ENCODE measurements at regions not wholly inside any gene's neighbourhood (a gene's known extent, or its start where the extent isn't known, plus 50 kb on each side); places are given as distances from the start of the nearest gene placed in this dataset.

DNA sequence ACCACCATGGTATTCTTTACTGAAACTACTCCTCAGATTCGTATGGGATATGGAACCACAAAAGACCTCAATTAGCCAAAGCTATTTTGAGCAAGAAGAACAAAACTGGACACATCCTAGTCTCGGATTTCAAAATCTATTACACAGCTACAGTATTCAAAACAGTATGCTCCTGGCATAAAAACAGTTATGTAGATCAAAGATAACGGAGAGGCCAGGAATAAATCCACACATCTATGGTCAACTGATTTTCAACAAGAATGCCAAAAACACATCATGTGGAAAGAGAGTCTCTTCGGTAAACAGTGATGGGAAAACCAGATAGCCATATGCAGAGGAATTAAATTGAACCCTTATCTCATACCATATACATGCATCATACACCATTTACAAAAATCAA is 155.3 kb downstream of the SPCS3 start:
- Histone ChIP-seq H3K9ac (ENCODE audit: extremely low read depth, low read length, poor library complexity, severe bottlenecking) (no peak overlapping the region), H3K27ac (ENCODE audit: low read depth, low read length) (no peak overlapping the region), H3K27me3 (ENCODE audit: control insufficient read depth, insufficient read depth, low read length, poor library complexity, severe bottlenecking) (no peaks in the 10 kb centered on the region), H3K9me3 (ENCODE audit: control insufficient read depth, low read length) (peaks cover 4% of the 10 kb centered on the region), H3K4me1 (ENCODE audit: control insufficient read depth, insufficient read depth, low read length) (no peaks in the 10 kb centered on the region), H3K4me3 (ENCODE audit: low read length) (no peak overlapping the region), H3K36me3 (ENCODE audit: control insufficient read depth, insufficient read depth, low read length) (no peaks in the 10 kb centered on the region)
- H3K36me3 Mint-ChIP-seq (ENCODE audit: low read depth) = no peaks in the 10 kb centered on the region
- no peak for DNase-seq
- TF ChIP-seq, protein P1, sequence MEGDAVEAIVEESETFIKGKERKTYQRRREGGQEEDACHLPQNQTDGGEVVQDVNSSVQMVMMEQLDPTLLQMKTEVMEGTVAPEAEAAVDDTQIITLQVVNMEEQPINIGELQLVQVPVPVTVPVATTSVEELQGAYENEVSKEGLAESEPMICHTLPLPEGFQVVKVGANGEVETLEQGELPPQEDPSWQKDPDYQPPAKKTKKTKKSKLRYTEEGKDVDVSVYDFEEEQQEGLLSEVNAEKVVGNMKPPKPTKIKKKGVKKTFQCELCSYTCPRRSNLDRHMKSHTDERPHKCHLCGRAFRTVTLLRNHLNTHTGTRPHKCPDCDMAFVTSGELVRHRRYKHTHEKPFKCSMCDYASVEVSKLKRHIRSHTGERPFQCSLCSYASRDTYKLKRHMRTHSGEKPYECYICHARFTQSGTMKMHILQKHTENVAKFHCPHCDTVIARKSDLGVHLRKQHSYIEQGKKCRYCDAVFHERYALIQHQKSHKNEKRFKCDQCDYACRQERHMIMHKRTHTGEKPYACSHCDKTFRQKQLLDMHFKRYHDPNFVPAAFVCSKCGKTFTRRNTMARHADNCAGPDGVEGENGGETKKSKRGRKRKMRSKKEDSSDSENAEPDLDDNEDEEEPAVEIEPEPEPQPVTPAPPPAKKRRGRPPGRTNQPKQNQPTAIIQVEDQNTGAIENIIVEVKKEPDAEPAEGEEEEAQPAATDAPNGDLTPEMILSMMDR (conservative IDR thresholded peaks at IDR 0.05) = no peak
- no peak overlapping the region for H3K27ac Mint-ChIP-seq
- H3K27me3 Mint-ChIP-seq (ENCODE audit: insufficient read depth) = no peaks in the 10 kb centered on the region
- no peaks in the 10 kb centered on the region for H3K4me1 Mint-ChIP-seq
- peaks cover 29% of the 10 kb centered on the region for H3K9me3 Mint-ChIP-seq
- H3K4me3 Mint-ChIP-seq = no peak overlapping the region
- WGBS, 2 experiments (ENCODE audit: insufficient coverage in 1 of 2, insufficient read length in 1 of 2) = 91 to 100% methylated on average over 3 to 4 of the region's 4 CpGs

DNA sequence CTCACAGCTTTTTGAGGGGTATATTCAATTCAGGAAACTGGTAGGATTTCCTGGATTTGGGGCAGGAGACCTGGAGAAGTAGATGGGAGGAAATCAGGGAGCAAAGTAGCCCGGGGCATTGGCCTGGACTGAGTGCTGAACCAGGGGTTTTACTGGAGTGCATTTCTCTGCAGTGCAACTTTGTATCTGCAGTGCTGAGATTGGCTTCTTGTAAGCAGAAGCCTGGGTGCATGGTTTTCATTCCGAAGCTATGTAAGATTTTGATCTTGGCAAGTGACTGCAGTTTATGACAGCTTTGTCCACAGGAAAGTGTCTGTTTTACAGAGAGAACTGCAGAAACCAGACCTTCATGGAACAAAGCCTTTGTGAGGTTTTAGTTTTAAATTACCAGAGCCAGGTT is 158.3 kb downstream of the SPCS3 start:
- no peak for DNase-seq
- Mint-ChIP-seq H3K36me3 (ENCODE audit: low read depth) (no peaks in the 10 kb centered on the region), H3K9me3 (peaks cover 27% of the 10 kb centered on the region), H3K4me3 (no peak overlapping the region), H3K4me1 (no peaks in the 10 kb centered on the region), H3K27ac (no peak overlapping the region), H3K27me3 (ENCODE audit: insufficient read depth) (no peaks in the 10 kb centered on the region)
- WGBS, 2 experiments (ENCODE audit: insufficient coverage in 1 of 2, insufficient read length in 1 of 2) = 91 to 93% methylated on average over 1 to 2 of the region's 2 CpGs
- no peak overlapping the region for H3K4me3 ChIP-seq (ENCODE audit: low read length)
- H3K36me3 ChIP-seq (ENCODE audit: control insufficient read depth, insufficient read depth, low read length) = no peaks in the 10 kb centered on the region
- peaks cover 4% of the 10 kb centered on the region for H3K9me3 ChIP-seq (ENCODE audit: control insufficient read depth, low read length)
- H3K27ac ChIP-seq (ENCODE audit: low read depth, low read length) = no peak overlapping the region
- TF ChIP-seq, protein P1 (conservative IDR thresholded peaks at IDR 0.05) = no peak
- no peaks in the 10 kb centered on the region for H3K4me1 ChIP-seq (ENCODE audit: control insufficient read depth, insufficient read depth, low read length)
- H3K27me3 ChIP-seq (ENCODE audit: control insufficient read depth, insufficient read depth, low read length, poor library complexity, severe bottlenecking) = no peaks in the 10 kb centered on the region
- H3K9ac ChIP-seq (ENCODE audit: extremely low read depth, low read length, poor library complexity, severe bottlenecking) = no peak overlapping the region

DNA sequence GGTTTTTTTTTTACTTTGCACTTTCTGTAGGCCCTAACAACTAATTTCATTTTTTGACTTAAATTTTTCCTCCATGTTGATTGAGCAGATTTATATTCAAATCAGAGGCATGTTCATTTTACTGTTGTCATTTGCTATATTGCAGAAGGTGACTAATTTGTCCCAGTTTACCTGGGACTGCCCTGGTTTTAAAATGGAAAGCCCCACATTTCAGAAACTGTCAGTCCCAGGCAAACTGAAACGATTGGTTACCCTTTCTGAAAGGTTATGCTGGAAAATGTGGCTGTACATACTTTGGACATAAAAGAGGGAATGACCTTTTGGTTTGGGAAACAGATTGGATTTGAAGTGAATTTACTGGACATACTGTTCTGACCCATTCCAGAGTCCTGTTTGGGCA is 160.0 kb downstream of the SPCS3 start:
- no peaks in the 10 kb centered on the region for H3K27me3 ChIP-seq (ENCODE audit: control insufficient read depth, insufficient read depth, low read length, poor library complexity, severe bottlenecking)
- H3K4me1 ChIP-seq (ENCODE audit: control insufficient read depth, insufficient read depth, low read length) = no peaks in the 10 kb centered on the region
- H3K36me3 Mint-ChIP-seq (ENCODE audit: low read depth) = no peaks in the 10 kb centered on the region
- H3K9me3 Mint-ChIP-seq = peaks cover 20% of the 10 kb centered on the region
- TF ChIP-seq, protein P1 (conservative IDR thresholded peaks at IDR 0.05) = no peak
- no peak overlapping the region for H3K4me3 ChIP-seq (ENCODE audit: low read length)
- H3K27ac ChIP-seq (ENCODE audit: low read depth, low read length) = no peak overlapping the region
- 86 to 95% methylated on average over 1 of the region's 1 CpG for WGBS, 2 experiments (ENCODE audit: insufficient coverage in 1 of 2, insufficient read length in 1 of 2)
- no peak overlapping the region for H3K9ac ChIP-seq (ENCODE audit: extremely low read depth, low read length, poor library complexity, severe bottlenecking)
- no peaks in the 10 kb centered on the region for H3K27me3 Mint-ChIP-seq (ENCODE audit: insufficient read depth)
- no peak overlapping the region for H3K4me3 Mint-ChIP-seq
- no peak overlapping the region for H3K27ac Mint-ChIP-seq
- H3K36me3 ChIP-seq (ENCODE audit: control insufficient read depth, insufficient read depth, low read length) = no peaks in the 10 kb centered on the region
- H3K4me1 Mint-ChIP-seq = no peaks in the 10 kb centered on the region
- no peak for DNase-seq
- peaks cover 4% of the 10 kb centered on the region for H3K9me3 ChIP-seq (ENCODE audit: control insufficient read depth, low read length)
